NCI-H345 treated with DMSO at 0.1 percent for 48 hours (cell line): ENCODE measurements at regions not wholly inside any gene's neighbourhood (a gene's known extent, or its start where the extent isn't known, plus 50 kb on each side); places are given as distances from the start of the nearest gene placed in this dataset.
"Not testable (repeated sequence)": the region's sequence is repeated elsewhere in the genome, so short reads cannot be mapped to it uniquely, and the experiment has no call there.

ENCODE experiments used
- DNase-seq: peaks from one replicate; lab custom pipeline; 2025; ENCODE audit not compliant: unreplicated experiment; lab: John Stamatoyannopoulos, UW

DNA sequence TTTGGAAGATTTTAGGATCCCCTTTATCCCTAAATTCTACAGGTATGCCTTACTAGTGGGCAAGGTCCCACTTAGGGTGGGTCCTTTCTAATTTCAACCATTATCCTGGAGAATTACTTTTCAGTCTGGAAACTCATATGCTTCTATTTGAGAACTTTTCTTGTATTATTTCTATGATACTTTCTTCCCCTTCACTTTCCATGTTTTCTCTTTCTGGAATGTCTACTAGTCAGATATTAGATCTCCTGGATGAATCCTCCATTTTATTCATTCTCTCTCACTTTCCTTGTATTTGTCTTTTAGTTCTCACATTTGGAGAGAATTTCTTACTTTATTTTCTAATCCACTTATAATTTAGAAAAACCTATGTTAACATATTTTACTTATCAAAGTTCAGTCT is 83.9 kb upstream of the SIPA1L2 start:
- no peak for DNase-seq

DNA sequence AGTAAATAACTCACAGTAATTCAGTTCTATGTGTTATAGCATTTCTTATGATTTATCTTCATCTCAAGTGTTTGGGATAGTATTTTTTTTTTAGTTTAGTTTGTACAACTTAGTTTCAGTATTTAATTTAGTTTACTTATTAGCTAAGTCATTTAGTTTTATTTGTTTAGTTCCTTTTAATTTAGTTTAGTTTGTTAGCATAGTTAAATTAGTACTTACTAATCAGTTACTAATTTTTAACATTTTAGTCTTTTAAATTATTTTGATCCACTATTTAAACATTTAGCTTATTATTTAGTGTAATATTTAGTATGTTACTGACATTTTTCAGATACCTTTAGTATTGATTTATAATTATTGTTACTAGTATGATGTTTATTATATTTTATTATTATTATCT is 85.2 kb upstream of the SIPA1L2 start:
- DNase-seq, result no peak

DNA sequence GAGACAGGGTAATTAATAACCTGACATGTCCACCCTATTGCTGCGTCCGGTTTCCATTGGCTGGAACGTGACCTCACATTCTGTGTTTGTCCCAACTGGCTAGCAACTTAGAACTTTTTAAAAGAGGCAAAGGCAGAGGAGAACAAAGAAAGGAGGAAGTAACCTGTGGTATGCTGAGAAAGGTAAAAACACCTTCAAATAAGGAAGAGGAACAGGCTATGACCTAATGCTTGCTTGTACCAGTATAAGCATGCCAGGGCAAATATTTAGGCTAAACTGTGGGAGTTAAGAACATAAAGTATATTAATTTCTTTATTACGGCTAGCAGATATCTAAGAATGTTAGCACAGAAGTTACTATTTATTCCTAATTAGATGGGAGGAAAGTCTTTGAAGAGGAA is 87.3 kb upstream of the MAP10 start:
- DNase-seq, result not testable (repeated sequence)

DNA sequence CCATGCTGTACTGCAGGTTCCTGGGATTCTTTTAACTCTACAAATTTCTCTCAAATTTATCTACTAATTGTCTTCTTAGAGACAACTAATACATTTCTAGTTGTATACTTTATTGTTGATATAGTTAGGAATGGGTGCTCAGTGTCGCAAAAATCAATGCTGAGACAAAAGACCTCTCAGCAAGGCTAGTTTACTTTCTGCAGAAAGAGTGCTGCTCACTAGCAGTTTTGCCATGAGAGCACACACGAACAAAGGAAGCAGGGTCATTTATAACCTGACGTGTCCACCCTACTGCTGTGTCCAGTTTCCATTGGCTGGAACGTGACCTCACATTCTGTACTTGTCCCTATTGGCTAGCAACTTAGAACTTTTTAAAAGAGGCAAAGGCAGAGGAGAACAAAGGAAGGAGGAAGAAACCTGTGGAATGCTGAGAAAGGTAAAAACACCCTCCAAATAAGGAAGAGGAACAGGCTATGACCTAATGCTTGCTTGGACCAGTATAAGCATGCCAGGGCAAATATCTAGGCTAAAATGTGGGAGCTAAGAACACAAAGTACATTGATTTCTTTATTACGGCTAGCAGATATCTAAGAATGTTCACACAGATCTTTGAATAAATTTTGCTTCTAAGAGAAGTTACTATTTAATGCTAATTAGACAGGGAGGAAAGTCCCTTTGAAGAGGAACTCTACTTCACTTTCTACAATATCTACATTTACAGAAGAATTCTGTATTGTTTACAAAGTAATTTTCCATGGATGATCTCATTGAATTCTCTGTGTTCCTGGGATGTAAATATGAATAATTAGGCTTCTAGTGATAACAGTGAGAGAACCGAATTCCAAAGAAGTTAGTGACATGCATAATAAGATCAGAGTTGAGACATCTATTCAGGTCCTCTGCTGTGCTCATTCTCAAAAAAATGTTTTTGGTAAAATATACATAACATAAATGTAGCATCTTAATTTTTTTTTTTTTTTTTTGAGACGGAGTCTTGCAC is 86.0 kb upstream of the MAP10 start:
- DNase-seq, result no peak

DNA sequence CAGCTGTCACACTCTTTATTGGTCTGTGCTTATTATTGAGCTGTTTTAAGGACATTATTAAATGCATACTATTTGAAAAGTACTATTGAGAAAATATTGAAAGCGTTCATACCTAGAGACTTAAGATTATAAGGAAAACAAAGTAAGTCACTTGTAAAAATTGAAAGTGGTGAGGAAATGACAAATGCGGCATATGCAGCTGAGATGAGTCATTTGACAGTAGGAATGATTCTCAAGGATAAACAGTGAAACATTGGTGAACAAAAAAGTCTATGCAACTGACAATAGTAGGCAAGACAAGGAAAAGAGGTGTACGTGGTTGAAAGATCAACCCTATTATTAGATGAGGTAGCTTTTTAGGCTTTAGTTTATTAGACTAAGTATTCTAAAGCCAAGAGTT is 82.6 kb upstream of the MAP10 start:
- no peak for DNase-seq

DNA sequence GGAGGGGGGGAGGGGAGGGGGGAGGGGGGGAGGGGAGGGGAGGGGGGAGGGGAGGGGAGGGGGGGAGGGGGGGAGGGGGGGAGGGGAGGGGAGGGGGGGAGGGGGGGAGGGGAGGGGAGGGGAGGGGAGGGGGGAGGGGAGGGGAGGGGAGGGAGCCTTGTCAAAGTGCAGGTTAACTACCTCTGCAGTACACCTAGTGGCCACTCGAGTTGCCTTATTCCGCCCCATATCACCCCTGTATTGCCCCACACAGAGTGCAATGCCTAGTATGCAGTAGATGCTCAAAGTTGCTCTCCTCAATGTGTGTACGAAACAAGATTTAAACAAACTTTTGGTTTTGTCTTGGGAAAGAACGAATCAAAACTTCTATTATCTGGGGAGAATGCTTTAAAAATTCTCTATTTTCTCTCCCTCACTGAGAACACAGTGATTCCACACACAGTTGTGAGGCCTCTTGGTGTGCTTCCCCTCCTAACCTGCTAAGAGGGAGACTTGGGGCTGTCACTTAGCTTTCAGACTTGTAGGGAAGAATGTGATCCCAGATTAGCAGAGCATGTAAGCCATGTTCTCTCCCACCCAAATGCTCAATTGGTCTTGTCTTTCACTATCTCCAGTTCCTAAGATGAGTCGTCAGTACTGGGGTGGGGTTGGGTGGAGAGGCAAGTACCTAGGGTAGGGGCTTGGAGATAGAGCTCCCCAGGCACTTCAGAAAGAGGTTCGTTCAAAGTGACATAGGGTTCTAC is 79.7 kb upstream of the MAP10 start:
- DNase-seq, result no peak

DNA sequence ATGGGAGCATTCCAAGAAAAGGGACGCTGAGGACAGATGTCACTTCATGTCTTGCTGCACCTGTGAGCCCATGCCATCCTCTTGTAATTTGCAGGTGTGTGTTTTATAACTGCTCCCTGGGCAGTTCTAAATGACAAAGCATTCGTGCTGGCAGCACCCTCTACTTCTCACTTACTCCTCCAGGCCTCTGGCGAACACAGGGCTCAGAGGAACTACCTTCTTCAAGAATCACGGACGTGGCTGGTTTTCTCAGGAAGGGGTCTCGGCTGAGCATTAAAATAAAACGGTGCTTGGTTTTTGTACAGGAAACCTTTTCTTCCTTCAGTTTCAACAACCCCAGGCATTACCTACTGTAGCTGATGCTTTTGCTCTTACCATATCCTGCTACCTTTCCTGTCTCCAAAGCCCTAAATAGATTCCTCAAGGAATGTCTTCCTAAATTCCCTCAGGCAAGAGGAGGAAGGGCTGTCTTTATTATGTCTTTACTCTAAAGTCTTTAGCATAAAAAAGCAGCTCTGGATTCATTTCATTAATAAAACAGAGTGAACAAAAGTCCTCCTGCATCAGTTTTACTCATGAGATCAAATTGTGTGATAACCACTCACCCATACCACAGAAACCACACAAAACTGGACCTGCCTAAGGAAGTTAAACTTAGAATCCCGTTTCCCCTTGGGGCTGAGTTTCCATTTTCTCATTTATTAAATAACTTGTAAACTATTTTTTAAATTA is 79.0 kb upstream of the MAP10 start:
- DNase-seq, result no peak

DNA sequence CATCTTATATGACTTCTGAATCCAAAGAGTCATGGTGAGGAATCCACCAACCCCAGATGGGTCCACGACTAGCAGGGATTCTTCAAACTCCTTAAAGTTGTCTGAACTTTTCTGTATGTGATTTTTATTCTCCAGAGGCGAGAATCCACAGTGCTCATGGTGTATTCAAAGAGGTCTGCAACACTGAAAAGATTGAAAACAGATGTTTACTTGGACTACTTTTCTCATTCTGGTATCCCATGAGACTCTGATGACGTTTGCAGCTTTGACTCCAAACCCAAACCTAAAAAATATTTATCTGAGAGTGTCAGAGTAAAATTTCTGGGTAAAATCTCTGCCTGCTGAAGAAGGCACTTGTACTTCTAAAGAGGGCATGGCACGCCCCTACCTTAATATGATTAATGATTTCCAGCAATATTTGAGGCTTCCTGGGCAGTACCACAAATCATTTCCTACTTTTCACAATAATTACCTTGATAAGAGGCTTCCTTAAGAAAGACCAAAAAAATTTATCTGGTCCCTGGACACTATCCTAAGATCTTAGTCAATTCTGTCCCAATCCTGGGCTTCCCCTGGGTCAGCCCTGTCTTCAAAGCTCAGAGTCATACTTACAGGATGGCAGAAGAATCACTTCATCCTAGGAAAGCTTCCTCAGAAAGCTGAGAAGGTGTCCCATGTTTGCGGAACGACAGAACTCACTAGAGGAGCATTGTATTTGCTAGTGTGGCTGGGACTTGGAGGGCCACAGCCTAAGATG is 76.5 kb upstream of the MAP10 start:
- no peak for DNase-seq

DNA sequence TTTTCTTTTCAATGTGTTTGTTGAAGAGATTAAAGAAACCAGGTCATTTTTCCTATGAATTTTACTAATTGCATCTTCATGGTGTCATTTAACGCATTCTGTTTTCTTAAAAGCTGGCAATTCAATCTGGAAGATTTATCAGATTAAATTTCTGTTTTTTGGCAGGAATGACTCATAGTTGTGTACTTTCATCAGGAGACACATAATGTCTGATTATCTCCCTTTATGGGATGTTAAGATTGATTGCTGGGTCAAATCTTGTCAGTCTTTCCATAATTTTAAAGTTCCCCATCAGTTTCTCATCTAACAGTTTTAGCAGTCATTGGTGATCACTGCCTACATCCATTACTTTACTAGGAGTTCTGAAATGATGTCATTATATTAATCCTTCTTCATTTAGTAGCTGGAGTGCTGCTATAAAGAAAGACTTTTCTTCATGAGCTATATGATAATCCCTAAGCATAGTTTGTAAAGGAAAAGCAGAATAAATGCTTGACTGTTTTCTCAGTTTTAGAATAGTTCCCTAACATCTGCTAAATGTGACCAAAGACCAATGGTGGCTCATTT is 72.8 kb upstream of the MAP10 start:
- no peak for DNase-seq

DNA sequence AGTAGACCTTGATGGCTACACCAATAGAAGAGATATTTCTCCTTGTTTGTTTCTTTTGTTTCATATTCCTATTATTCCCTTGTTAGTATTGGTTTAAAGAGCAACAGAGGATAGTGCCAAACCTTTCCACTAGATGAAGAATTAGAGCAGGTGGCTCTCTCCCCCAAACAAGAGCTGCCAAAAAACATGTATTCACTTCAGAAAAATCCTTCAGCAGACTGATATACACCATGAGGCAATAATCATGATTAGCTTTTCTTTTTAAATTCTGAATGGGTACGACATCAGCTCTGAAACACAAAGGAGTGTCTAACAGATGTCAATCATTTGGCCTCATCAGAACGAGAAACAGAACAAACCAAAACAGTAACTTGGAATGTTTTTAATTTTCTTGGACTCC is 67.3 kb upstream of the MAP10 start:
- DNase-seq, result no peak

DNA sequence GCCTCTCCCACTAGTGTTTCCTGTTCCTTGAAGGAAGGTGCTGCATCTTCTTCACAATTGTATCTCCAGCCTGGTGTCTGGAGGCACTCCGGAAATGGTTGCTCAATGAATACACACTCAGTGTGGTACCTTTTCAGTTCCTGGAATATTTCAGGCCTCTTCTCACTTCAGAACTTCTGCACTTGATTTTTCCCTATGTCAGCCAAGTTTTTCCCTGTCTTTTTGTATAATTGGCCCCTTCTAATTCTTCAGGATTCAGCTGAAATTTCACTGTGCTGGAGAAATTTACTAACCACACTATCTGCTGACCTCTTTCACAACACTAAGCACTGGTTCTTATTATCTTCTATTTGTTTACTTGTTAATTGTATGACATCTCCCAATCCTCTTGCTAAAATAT is 61.2 kb upstream of the MAP10 start:
- DNase-seq, result no peak

DNA sequence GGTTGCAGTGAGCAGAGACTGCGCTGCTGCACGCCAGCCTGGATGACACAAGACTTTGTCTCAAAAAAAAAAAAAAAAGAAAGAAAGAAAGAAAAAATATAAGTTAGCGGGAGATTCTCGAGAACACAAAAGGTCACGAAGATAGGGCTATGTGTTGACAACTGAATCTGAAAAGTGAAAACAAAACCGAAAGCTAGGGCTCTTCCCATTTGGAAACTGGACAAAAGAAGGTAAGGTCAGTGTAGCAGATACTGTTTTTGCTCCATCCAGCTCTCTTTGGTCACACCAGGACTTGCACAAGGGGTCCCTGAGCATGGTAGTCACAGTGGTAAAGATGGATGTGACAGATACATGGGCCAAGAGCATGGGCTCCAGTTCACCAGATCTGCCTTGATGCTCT is 60.4 kb upstream of the MAP10 start:
- no peak for DNase-seq

DNA sequence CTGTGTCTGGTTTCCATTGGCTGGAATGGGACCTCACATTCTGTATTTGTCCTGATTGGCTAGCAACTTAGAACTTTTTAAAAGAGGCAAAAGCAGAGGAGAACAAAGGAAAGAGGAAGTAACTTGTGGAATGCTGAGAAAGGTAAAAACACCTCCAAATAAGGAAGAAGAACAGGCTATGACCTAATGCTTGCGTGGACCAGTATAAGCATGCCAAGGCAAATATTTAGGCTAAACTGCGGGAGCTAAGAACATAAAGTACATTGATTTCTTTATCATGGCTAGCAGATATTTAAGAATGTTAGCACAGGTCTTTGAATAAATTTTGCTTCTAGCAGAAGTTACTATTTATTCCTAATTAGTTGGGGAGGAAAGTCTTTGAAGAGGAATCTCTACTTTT is 59.5 kb upstream of the MAP10 start:
- not testable (repeated sequence) for DNase-seq

DNA sequence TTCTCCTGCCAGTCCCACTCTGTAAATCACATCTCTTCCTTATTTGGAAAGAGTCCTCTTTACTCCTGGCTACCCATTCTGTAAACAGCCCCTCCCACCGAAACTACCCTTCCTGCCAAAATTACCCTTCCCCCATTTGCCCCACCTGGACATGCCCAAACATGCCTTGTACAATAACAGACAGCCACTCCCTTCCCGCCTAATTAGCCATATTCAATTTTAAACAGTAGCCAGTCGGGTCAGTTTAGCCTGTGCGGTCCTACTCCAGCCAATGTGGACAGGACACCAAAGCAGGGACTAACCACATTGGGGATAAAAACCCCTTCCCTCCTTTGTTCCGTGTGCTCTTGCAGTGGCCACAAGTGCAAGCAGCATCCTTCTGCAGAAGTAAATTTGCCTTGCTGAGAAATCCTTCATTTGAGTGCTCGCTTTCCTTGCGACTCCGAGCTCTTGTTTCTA is 56.3 kb upstream of the MAP10 start:
- no peak for DNase-seq

DNA sequence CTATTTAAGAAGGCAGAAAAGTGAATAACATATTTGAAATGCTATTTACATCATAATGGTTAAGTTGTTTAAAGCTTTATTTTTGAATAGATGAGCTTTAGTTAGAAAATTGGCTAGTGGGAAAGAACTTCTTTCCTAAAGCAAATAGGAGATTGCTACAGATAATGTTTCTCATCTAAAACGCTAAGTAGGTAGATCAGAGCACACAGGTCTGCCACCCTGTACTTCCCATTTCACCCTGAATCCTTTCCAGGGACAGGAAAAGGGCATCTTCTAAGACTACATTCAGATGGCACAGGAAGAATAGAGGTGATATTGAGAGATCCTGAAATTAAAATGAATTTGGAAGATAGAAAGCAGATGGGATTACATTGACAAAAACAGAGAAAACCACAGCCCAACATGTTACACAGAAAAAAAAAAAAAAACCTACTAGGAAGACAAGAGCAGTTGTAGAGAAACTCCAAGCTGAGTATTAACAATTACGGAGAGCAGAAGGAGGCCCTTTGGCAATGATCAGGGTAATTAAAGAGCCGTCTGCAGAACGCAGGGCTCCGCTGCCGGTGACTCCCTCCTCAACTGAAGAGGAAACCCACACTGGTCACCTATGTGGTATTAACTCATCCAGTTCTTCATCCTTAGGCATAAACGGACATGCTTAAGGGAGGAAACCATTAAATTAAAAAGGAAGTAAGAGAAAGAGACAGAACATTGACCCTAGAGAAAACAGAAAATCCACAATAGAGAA is 53.6 kb upstream of the MAP10 start:
- DNase-seq, result no peak

DNA sequence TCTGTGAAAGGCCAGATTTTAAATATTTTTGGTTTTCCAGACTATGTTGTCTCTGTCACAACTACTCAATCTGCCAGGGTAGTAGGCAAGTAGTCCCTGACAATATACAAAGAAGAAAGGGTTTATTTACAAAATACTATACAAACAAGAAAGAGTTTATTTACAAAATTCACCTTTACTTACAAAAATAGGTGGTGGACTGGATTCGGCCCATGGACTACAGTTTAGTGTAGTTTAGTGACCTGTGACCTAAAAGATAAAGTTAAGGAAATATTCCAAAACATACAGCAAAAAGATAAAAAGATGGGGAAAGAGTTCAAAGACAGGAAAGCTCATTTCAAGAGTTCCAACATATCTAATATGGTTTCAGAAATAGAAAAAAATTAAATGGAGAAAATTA is 52.9 kb upstream of the MAP10 start:
- no peak for DNase-seq

DNA sequence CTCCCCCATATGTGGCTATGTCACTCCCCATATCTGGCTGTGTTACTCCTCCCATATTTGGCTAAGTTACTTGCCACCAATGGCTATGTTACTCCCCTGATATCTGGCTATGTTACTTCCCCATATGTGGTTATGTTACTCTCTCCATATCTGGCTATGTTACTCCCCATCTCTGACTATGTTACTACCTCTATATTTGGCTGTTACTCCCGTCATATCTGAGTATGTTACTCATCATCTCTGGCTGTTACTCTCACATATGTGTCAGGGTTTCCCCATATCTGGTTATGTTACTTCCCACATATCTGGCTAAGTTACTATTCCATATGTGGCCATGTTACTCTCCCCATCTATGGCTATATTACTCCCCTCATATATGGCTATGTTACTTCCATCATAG is 50.3 kb upstream of the MAP10 start:
- no peak for DNase-seq
